ENCODE measurements at regions not wholly inside any gene's neighbourhood (a gene's known extent, or its start where the extent isn't known, plus 50 kb on each side); places are given as distances from the start of the nearest gene placed in this dataset.

GRCh38 chr7:26434974-26435373, 143.3 kb downstream of the SNX10 start:
- Histone ChIP-seq H3F3A (replicated peaks; ENCODE audit: insufficient read depth) (no peaks in the 10 kb centered on the region), H3K79me2 (ENCODE audit: insufficient read depth) (no peaks in the 10 kb centered on the region), H3K27me3 (ENCODE audit: insufficient read depth) (no peaks in the 10 kb centered on the region), H3K9ac (no peak overlapping the region), H3K4me2 (no peak overlapping the region), H3K36me3 (replicated peaks in 1 of 2; ENCODE audit: control insufficient read depth in 1 of 2, insufficient read depth in 2 of 2, low read length in 1 of 2) (no peaks in the 10 kb centered on the region), H3K4me3 (ENCODE audit: low read depth in 2 of 2, low read length in 1 of 2) (no peak overlapping the region), H3K4me1 (ENCODE audit: control insufficient read depth in 1 of 2, insufficient read depth in 2 of 2, low read depth in 1 of 2, low read length in 1 of 2) (peaks cover 0 to 3% of the 10 kb centered on the region in 2 experiments; a peak in 2 of 4 replicates), H4K20me1 (ENCODE audit: insufficient read depth) (no peaks in the 10 kb centered on the region), H3K9me2 (no peaks in the 10 kb centered on the region), H2AFZ (ENCODE audit: low read depth) (no peak overlapping the region), H3K27ac (ENCODE audit: low read depth in 2 of 2, low read length in 1 of 2) (no peak overlapping the region), H3K9me3 (no peaks in the 10 kb centered on the region)
- POLR2A ChIA-PET, result interaction anchor here (0.8 to 1.9 kb wide), 2 partner anchors 12 to 36 kb away, joined by 3 to 5 read pairs; no protein-coding TSS in a partner anchor
- no peak for TF ChIP-seq JUND (IDR thresholded peaks at IDR 0.05)
- CTCF ChIA-PET, result interaction anchor here (1.1 to 1.7 kb wide), 4 partner anchors 10 to 65 kb away, joined by 3 to 5 read pairs (median 4); no protein-coding TSS in a partner anchor
- 47% methylated on average over 3 of the region's 3 CpGs for WGBS (ENCODE audit: low lambda C conversion rate)
- DNase-seq, result no peak

GRCh38 chr7:26437003-26437532, 145.4 kb downstream of the SNX10 start:
- H3K4me2 ChIP-seq, result no peak overlapping the region
- H3K9me3 ChIP-seq, result no peaks in the 10 kb centered on the region
- no peaks in the 10 kb centered on the region for H4K20me1 ChIP-seq (ENCODE audit: insufficient read depth)
- H3K27ac ChIP-seq (ENCODE audit: low read depth in 2 of 2, low read length in 1 of 2), result no peak overlapping the region
- peaks cover 0 to 19% of the 10 kb centered on the region in 2 experiments; a peak in 2 of 4 replicates for H3K4me1 ChIP-seq (ENCODE audit: control insufficient read depth in 1 of 2, insufficient read depth in 2 of 2, low read depth in 1 of 2, low read length in 1 of 2)
- H3F3A ChIP-seq (replicated peaks; ENCODE audit: insufficient read depth), result no peaks in the 10 kb centered on the region
- H3K4me3 ChIP-seq (ENCODE audit: low read depth in 2 of 2, low read length in 1 of 2), result no peak overlapping the region
- ChIA-PET CTCF (interaction anchor here (2.0 kb wide), 2 partner anchors 15 to 64 kb away, joined by 4 to 8 read pairs; no protein-coding TSS in a partner anchor), POLR2A (no interaction called here)
- no peak overlapping the region for H3K9ac ChIP-seq
- H3K36me3 ChIP-seq (replicated peaks in 1 of 2; ENCODE audit: control insufficient read depth in 1 of 2, insufficient read depth in 2 of 2, low read length in 1 of 2), result no peaks in the 10 kb centered on the region
- 43% methylated on average over 4 of the region's 4 CpGs for WGBS (ENCODE audit: low lambda C conversion rate)
- H3K79me2 ChIP-seq (ENCODE audit: insufficient read depth), result no peaks in the 10 kb centered on the region
- no peak overlapping the region for H2AFZ ChIP-seq (ENCODE audit: low read depth)
- no peaks in the 10 kb centered on the region for H3K27me3 ChIP-seq (ENCODE audit: insufficient read depth)
- no peaks in the 10 kb centered on the region for H3K9me2 ChIP-seq
- DNase-seq, result no peak
- no peak for TF ChIP-seq POLR2AphosphoS5 (IDR thresholded peaks at IDR 0.05; ENCODE audit: low read depth, low read length)
- no peak for TF ChIP-seq EP300 (IDR thresholded peaks at IDR 0.05; ENCODE audit: borderline replicate concordance in 1 of 2, low read depth in 1 of 2, low read length in 1 of 2)
- TF ChIP-seq GABPA (IDR thresholded peaks at IDR 0.05; ENCODE audit: low read depth), result no peak
- no peak for TF ChIP-seq CHD2 (IDR thresholded peaks at IDR 0.05; ENCODE audit: low read length, partially characterized antibody)
- TF ChIP-seq CTCF (IDR thresholded peaks at IDR 0.05), result no peak
- TF ChIP-seq NRF1 (IDR thresholded peaks at IDR 0.05; ENCODE audit: low read depth, low read length), result 0 out of 2 replicates have a peak, but pooled peaks have one; percentile 1

GRCh38 chr7:26438078-26438477, 146.4 kb downstream of the SNX10 start:
- Histone ChIP-seq H4K20me1 (ENCODE audit: insufficient read depth) (no peaks in the 10 kb centered on the region), H3K9me2 (no peaks in the 10 kb centered on the region), H2AFZ (ENCODE audit: low read depth) (no peak overlapping the region), H3K9ac (no peak overlapping the region), H3K4me1 (ENCODE audit: control insufficient read depth in 1 of 2, insufficient read depth in 2 of 2, low read depth in 1 of 2, low read length in 1 of 2) (peaks cover 0 to 23% of the 10 kb centered on the region in 2 experiments; a peak in 2 of 4 replicates), H3K4me2 (no peak overlapping the region), H3K27ac (ENCODE audit: low read depth in 2 of 2, low read length in 1 of 2) (no peak overlapping the region), H3F3A (replicated peaks; ENCODE audit: insufficient read depth) (no peaks in the 10 kb centered on the region), H3K79me2 (ENCODE audit: insufficient read depth) (no peaks in the 10 kb centered on the region), H3K9me3 (no peaks in the 10 kb centered on the region), H3K36me3 (replicated peaks in 1 of 2; ENCODE audit: control insufficient read depth in 1 of 2, insufficient read depth in 2 of 2, low read length in 1 of 2) (no peaks in the 10 kb centered on the region), H3K27me3 (ENCODE audit: insufficient read depth) (no peaks in the 10 kb centered on the region), H3K4me3 (ENCODE audit: low read depth in 2 of 2, low read length in 1 of 2) (no peak overlapping the region)
- 41% methylated on average over 1 of the region's 1 CpG for WGBS (ENCODE audit: low lambda C conversion rate)
- CTCF ChIA-PET, result interaction anchor here (1.0 to 2.0 kb wide), 7 partner anchors 14 to 723 kb away, joined by 3 to 8 read pairs (median 4); no protein-coding TSS in a partner anchor
- POLR2A ChIA-PET, result no interaction called here
- DNase-seq, result no peak
- no peak for TF ChIP-seq REST (IDR thresholded peaks at IDR 0.05; ENCODE audit: low read depth, low read length)
- no peak for TF ChIP-seq ELF1 (IDR thresholded peaks at IDR 0.05)
- TF ChIP-seq RAD21 (IDR thresholded peaks at IDR 0.05; ENCODE audit: low read length), result no peak
- no peak for TF ChIP-seq EP300 (IDR thresholded peaks at IDR 0.05; ENCODE audit: borderline replicate concordance in 1 of 2, low read depth in 1 of 2, low read length in 1 of 2)
- TF ChIP-seq RFX5 (IDR thresholded peaks at IDR 0.05; ENCODE audit: low read length), result no peak
- TF ChIP-seq USF2 (IDR thresholded peaks at IDR 0.05; ENCODE audit: borderline replicate concordance, low read depth, low read length), result no peak
- TF ChIP-seq CHD2 (IDR thresholded peaks at IDR 0.05; ENCODE audit: low read length, partially characterized antibody), result no peak
- no peak for TF ChIP-seq NFIC (IDR thresholded peaks at IDR 0.05; ENCODE audit: borderline replicate concordance)

All from SK-N-SH (cell line).